ENCODE measurements at regions not wholly inside any gene's neighbourhood (a gene's known extent, or its start where the extent isn't known, plus 50 kb on each side); places are given as distances from the start of the nearest gene placed in this dataset.

DNA sequence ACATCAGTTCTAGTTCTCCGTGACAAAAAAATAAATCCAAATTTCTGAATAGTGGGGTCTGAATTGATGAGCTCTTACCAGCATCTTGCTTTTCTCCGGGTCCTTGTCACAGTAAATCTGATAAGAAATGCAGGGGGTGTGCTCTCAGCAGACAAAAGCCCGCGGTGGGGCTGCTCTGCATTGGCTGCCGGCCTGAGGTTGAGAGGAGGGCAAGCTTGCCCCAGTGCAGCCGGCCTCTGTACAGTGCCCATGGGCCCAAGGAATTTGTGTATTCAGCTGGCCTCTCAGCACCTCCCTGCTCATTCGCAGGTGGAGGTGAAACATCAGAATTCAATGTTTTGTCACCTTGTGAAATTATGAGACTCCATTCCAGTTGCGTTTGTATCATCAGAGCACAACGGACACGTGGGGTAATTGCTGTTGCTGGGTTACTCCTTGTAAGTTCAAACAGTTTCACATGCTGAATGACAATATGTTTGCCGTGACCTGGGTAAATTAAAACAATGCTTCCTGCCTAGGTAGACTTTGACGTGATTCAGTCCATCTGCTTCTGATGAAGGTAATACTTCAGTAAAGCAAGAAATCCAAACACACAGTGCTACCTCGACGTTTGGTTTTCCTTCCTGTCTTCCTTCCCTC, 596.4 kb downstream of the MID1IP1 start:
- Mint-ChIP-seq H3K27ac (no peak overlapping the region), H3K4me1 (no peaks in the 10 kb centered on the region), H3K4me3 (no peak overlapping the region), H3K36me3 (no peaks in the 10 kb centered on the region), H3K9me3 (no peaks in the 10 kb centered on the region), H3K27me3 (no peaks in the 10 kb centered on the region)
- CTCF ChIA-PET: no interaction called here
- no peak for DNase-seq

DNA sequence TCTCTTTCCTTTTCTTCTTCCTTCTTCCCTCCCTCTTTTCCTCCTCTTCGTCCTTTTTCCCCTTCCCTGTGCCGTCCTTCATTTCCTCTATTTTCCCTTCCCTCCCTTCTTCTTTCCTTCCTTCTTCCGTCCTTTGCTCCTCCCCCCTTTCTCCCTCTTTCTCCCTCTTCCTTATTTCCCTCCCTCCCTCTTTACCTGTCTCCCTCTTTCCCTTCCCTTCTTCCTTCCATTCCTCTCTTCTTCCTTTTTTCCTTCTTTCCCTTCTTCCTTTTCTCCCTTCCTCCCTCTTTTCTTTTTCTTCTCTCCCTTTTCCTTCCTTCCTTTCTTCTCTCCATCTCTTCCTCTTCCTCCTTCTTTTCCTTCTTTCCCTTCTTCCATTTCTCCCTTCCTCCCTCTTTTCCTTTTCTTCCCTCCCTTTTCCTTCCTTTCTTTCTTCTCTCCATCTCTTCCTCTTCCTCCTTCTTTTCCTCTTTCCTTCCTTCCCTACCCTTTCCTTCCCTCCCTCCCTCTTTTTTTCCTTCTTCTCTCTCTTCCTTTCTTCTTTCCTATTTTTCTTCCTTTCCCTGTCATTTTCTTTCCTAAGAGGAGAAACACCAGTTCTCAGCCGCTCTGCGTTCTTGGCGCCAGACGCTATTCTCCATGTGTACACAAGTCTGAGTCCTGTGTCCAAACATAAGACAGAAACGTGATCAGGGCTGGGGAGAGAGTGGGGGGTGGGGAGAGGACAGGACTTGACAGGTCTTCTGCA, 597.1 kb downstream of the MID1IP1 start:
- Mint-ChIP-seq H3K27me3 (no peaks in the 10 kb centered on the region), H3K9me3 (no peaks in the 10 kb centered on the region), H3K4me3 (no peak overlapping the region), H3K27ac (no peak overlapping the region), H3K36me3 (no peaks in the 10 kb centered on the region), H3K4me1 (no peaks in the 10 kb centered on the region)
- no peak for DNase-seq
- CTCF ChIA-PET: no interaction called here

DNA sequence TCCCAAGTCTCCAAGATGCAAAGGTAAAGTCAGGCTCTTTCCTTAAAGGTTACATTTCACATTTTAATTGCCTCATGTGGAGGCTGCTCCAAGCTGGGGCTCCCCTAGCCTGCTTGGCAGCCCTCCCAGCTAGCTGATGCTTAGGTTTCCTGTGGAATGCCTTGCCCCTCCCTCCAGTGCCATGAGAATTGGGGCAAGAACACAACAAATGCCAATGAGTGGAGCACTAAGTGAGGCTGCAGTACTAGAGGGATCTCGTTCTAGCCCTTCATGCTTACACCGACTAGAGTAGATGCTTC, 597.7 kb downstream of the MID1IP1 start:
- DNase-seq: no peak
- no peak overlapping the region for H3K4me3 Mint-ChIP-seq
- CTCF ChIA-PET: no interaction called here
- H3K27me3 Mint-ChIP-seq: no peaks in the 10 kb centered on the region
- no peaks in the 10 kb centered on the region for H3K9me3 Mint-ChIP-seq
- H3K36me3 Mint-ChIP-seq: no peaks in the 10 kb centered on the region
- H3K4me1 Mint-ChIP-seq: no peaks in the 10 kb centered on the region
- H3K27ac Mint-ChIP-seq: no peak overlapping the region

DNA sequence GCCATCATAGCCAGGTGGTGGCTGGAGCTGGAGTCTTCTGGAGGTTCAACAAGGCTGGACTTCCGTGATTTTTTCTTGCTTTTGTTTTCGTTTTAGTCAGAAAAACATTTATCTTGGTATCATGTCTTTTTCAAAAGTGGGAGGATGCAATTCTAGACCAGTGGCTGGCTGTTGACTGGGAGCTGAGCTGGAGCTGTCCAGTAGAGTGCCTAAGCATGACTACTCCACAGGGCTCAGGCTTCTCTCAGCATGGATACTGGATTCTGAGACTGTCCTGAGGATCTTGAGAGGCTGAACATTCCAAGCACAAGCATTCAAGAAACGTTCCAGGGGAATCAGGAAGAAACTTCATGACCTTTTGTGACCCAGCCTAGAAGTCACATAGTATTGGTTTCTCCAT, 598.1 kb downstream of the MID1IP1 start:
- Mint-ChIP-seq H3K27me3 (no peaks in the 10 kb centered on the region), H3K36me3 (no peaks in the 10 kb centered on the region), H3K9me3 (no peaks in the 10 kb centered on the region), H3K4me1 (no peaks in the 10 kb centered on the region), H3K4me3 (no peak overlapping the region), H3K27ac (no peak overlapping the region)
- CTCF ChIA-PET: no interaction called here
- no peak for DNase-seq

DNA sequence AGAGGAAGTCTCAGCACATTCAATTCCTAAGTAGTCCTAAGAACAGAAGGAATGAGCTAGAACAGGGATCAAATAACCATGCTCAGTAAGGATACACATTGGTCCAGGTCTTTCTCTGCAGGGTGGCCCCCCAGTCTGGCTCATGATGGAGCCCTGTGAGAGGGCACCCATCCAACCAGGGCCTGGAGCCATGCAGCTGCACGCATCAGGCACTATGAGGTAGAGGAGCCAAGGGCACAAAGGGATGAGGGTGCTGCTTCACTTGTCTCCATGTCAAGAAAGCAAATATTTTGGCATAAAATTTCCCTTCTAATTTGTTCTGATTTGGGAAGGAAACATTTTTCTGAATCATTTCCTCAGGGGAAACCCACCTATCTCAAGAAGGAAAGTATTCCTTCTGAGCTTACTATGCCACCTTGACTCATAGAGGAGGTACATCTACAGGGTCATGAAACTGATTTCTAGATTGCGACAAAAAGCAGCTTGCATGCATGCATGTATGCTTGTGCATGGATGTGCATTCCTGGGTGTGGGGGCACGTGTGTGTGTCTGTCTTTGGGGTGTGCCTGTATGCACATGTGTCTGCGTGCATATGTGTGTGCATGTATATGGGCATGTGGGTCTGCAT, 600.3 kb downstream of the MID1IP1 start:
- DNase-seq: no peak
- no peaks in the 10 kb centered on the region for H3K27me3 Mint-ChIP-seq
- no peak overlapping the region for H3K4me3 Mint-ChIP-seq
- CTCF ChIA-PET: interaction anchor here (1.1 kb wide), 1 partner anchor 137 kb away, joined by 3 read pairs; no protein-coding TSS in a partner anchor
- no peaks in the 10 kb centered on the region for H3K4me1 Mint-ChIP-seq
- H3K27ac Mint-ChIP-seq: no peak overlapping the region
- H3K36me3 Mint-ChIP-seq: no peaks in the 10 kb centered on the region
- H3K9me3 Mint-ChIP-seq: no peaks in the 10 kb centered on the region

DNA sequence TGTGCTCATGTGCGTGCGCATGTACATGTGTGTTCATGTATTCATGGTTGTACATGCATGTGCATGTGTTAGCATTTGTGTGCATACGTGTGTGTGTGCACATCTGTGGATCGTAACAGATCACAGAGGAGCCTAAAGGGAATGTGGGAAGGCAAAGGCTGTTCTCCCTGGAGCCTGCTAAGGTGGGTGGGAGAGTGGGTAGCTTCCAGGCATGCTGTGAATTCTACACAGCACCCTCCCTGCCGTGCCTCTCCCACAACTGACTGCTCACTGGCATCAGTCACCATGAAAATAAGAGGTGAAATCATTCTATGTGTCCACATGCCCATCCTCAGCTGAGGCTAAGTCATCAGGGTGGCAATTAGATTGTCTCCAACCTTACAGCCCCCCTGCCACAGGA, 600.9 kb downstream of the MID1IP1 start:
- Mint-ChIP-seq H3K27me3 (no peaks in the 10 kb centered on the region), H3K27ac (no peak overlapping the region), H3K4me1 (no peaks in the 10 kb centered on the region)

DNA sequence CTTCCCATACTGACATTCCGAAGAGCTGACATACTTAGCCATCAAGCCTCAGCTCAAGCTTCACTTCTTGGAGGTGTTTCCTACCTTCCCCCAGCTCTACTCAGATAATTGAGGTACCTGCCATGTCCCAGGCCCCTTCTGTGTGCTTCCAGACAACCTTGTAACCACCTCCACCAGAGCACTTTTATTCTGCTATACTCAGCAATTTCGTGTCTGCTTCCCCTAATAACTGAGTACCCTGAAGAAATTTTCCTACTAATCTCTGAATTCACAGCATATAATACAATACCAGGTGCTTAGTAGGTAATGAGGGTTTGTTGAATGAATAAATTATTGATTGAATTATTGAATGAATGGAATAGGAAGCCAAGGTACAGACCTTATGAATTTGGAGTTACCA, 605.5 kb downstream of the MID1IP1 start:
- DNase-seq: no peak
- CTCF ChIA-PET: no interaction called here
- Mint-ChIP-seq H3K27ac (no peak overlapping the region), H3K4me3 (no peak overlapping the region), H3K9me3 (no peaks in the 10 kb centered on the region), H3K4me1 (no peaks in the 10 kb centered on the region), H3K36me3 (no peaks in the 10 kb centered on the region), H3K27me3 (no peaks in the 10 kb centered on the region)

More for the DNA sequence above, 600.9 kb downstream of the MID1IP1 start:
- no peak for DNase-seq
- CTCF ChIA-PET: no interaction called here
- H3K36me3 Mint-ChIP-seq: no peaks in the 10 kb centered on the region
- no peak overlapping the region for H3K4me3 Mint-ChIP-seq
- H3K9me3 Mint-ChIP-seq: no peaks in the 10 kb centered on the region

DNA sequence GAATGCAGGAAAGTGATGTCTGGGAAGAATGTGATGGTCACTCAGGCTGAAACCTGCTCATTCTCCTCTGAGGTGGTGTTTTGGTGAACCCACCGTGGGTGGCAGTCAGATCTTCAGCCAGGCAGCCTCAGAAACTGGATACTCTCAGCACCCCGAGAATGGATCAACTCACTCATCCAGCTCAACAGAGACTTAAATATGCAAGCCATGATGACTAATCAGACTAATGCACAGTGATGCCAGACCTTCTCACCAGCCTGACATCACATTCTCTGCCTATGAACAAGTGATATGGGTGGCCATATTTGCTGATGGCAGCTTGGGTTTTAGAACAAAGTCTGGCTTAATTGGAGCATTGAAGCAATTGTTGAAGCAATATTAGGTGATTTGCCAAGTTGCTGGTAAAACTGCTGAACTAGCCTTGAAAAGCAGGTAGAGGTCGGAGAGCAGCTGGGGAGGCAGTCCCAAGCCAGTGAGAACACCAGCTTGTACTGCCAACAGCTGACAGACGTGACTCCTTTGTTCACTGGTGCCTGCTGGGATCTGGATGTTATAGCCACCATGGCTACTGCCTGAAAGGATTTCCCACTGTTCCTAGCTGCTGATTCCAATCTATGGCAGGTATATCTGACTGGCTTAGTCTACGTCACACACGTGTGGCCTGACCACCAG, 608.1 kb downstream of the MID1IP1 start:
- Mint-ChIP-seq H3K27ac (no peak overlapping the region), H3K4me1 (no peaks in the 10 kb centered on the region), H3K27me3 (no peaks in the 10 kb centered on the region), H3K36me3 (no peaks in the 10 kb centered on the region), H3K4me3 (no peak overlapping the region), H3K9me3 (no peaks in the 10 kb centered on the region)
- CTCF ChIA-PET: no interaction called here
- DNase-seq: no peak

DNA sequence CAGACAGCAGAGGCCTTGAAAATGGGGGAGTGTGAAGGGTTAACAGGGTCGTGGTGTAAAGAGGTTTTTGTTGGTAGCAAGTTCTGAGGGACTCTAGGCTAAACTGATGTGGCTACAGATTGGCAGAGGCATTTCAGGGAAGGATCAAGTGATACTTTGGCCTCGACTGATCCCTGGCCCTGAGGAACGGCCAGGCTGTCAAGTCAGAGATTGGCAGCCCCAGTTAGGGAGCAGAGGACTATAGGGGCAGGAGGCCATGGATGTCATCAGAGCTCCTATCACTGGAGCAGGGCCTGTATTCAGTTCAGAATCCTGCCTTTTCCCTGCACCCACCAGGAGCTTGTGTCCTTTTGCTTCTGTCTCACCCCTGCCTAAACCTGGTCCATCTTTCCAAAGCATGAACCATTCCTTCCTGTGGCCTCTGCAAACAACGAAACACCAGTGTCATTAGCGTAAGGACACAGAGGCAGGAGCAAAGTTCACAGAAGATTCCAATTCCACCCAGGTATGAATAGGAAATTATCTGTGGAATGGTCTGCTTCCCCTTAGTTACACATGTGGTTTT, 613.1 kb downstream of the MID1IP1 start:
- no peaks in the 10 kb centered on the region for H3K36me3 Mint-ChIP-seq
- CTCF ChIA-PET: interaction anchor here (0.8 kb wide), 1 partner anchor 153 kb away, joined by 4 read pairs; no protein-coding TSS in a partner anchor
- no peaks in the 10 kb centered on the region for H3K27me3 Mint-ChIP-seq
- H3K9me3 Mint-ChIP-seq: no peaks in the 10 kb centered on the region
- no peak overlapping the region for H3K4me3 Mint-ChIP-seq
- no peak for DNase-seq
- H3K27ac Mint-ChIP-seq: no peak overlapping the region
- H3K4me1 Mint-ChIP-seq: peaks cover 4% of the 10 kb centered on the region

DNA sequence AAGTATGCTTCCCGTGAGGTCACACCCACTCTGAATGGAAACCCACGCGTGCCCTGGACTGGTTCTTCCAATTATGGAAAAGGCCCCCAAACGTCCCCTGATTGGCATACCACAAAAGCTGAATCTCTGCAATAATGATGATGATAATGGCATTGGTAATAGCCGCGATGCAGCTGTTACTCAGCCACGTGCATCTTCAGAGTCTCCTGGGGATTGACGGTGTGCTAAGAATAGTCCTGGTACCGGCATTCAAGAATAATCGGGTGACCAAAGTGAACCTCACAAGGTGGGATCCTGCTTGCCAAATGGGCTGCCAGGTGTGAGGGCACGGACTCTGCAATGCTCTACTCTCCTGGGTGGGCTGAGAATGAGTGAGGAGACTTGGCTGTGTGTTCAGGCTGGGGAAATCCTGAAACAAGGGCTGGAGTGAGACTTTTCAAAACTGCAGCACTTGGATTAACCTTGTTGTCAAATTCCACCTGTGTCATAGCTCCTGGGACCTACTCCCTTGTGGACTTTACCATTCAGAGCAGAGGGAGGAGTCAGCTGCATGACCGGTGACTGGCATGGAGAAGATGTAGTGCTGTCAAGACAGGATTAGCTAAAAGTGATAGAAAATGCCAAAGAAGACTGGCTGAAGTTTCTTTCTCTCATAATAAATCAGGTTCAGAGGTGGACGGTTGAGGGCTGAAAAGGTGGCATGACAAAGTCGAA, 615.4 kb downstream of the MID1IP1 start:
- no peak for DNase-seq
- H3K27me3 Mint-ChIP-seq: no peaks in the 10 kb centered on the region
- CTCF ChIA-PET: no interaction called here
- H3K9me3 Mint-ChIP-seq: no peaks in the 10 kb centered on the region
- H3K4me3 Mint-ChIP-seq: no peak overlapping the region
- H3K27ac Mint-ChIP-seq: no peak overlapping the region
- peaks cover 4% of the 10 kb centered on the region for H3K4me1 Mint-ChIP-seq
- no peaks in the 10 kb centered on the region for H3K36me3 Mint-ChIP-seq

DNA sequence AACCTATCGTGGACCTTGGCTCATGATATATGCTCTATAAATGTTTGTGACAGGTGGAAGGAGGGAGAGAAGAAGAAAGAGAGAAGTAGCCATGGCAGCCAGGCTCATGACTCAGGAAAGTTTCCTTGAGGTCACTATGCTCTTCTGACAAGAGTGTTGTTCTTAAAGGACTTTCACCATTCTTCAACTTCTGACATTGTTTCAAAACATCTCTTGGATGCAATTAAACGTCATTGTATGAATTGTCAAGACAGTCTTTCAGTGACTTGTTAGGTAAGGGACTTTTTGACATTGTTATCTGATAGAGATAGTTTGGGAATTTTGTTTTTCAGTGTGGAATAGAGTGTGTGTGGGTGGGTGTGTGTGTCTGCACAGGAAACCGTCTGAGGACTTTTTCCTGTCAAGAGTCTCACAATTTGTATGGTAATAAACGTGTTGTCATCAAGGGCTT, 617.0 kb downstream of the MID1IP1 start:
- peaks cover 4% of the 10 kb centered on the region for H3K4me1 Mint-ChIP-seq
- no peaks in the 10 kb centered on the region for H3K36me3 Mint-ChIP-seq
- H3K9me3 Mint-ChIP-seq: peaks cover 2% of the 10 kb centered on the region
- no peak for DNase-seq
- CTCF ChIA-PET: no interaction called here
- peak overlapping the region; percentile 54 for H3K27ac Mint-ChIP-seq
- no peak overlapping the region for H3K4me3 Mint-ChIP-seq
- H3K27me3 Mint-ChIP-seq: no peaks in the 10 kb centered on the region

DNA sequence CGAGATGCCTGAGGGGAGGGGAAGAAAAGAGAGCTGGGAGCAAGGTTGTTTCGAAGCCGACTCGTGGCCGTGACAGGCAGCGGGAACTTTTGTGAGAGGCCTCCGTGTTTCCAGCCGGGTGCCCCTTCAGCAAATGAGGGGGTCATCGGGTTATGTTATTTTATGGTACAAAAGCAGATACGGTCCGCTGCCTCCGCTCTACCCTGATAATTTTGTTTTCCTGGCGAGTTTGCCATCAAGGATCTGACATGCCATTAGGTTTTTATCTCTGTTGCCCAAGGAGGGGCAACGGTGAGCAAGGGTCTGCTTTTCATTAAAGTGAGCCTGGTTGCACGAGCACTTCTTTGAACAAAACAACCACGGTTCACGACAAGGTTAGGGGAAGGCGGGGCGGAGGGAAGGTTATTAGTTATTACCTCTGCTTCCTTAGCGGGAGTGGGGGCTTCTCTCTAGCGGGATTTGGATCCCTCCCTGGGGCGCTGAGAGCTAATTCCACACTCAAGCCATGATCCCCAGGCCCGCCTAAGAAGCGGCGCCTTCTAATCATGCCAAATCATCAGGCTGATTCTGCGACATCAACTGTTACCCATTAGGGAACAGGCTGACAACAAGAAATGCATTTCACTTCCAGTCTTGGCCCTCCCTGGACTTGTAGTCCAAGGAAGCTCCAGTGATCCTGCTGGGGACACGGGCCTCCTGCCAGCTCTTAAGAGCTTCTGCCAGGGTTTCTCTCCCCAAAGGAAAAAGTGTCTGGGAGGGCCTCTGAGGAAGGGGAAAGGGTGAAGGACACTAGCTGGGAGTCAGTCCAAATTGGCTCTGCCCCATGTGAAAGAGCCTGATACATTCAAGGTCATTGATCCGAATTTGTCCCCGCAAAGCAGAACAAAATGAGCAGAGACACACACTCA, 617.7 kb downstream of the MID1IP1 start:
- H3K27ac Mint-ChIP-seq: peak overlapping the region; percentile 54
- no peak for DNase-seq
- no peaks in the 10 kb centered on the region for H3K36me3 Mint-ChIP-seq
- CTCF ChIA-PET: no interaction called here
- peaks cover 2% of the 10 kb centered on the region for H3K9me3 Mint-ChIP-seq
- H3K4me1 Mint-ChIP-seq: peaks cover 4% of the 10 kb centered on the region
- H3K27me3 Mint-ChIP-seq: no peaks in the 10 kb centered on the region
- H3K4me3 Mint-ChIP-seq: no peak overlapping the region

DNA sequence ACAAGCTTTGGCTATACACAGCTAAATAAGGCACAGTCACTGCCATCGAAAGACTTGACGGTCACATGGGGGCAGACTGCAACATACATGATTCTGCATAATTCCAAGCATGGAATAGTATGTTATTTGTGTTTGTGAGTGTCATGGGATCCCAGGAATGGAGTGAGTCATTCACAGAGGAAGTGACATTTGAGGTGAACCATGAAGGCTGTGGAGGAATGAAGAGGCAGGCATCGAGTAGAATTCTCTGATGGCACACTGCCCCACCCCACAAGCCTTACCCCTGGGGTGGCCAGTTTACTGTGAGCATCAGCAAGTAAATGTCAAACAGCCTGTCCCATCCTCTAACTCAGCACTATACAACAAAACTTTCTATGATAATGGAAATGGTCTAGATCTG, 619.7 kb downstream of the MID1IP1 start:
- no peaks in the 10 kb centered on the region for H3K27me3 Mint-ChIP-seq
- CTCF ChIA-PET: no interaction called here
- no peak overlapping the region for H3K27ac Mint-ChIP-seq
- H3K4me3 Mint-ChIP-seq: no peak overlapping the region
- H3K9me3 Mint-ChIP-seq: peaks cover 2% of the 10 kb centered on the region
- no peak for DNase-seq
- H3K36me3 Mint-ChIP-seq: no peaks in the 10 kb centered on the region
- peaks cover 4% of the 10 kb centered on the region for H3K4me1 Mint-ChIP-seq
